Thyroid gland (tissue), 4 donors: ENCODE measurements at regions not wholly inside any gene's neighbourhood (a gene's known extent, or its start where the extent isn't known, plus 50 kb on each side); places are given as distances from the start of the nearest gene placed in this dataset.

Experiments
- POLR2A ChIP-seq, 2 donors: fragments of 450-650 bp; IDR thresholded peaks; one replicate each; pipeline ENCODE4 v1.6.1; 2017; ENCODE audit warnings: antibody characterized with exemption in 2 of 2, mild to moderate bottlenecking in 2 of 2, moderate library complexity in 1 of 2
- TF ChIP-seq, protein P1 (sequence below), 6 experiments: fragments of 200-600 bp in 3 of 6; fragments of 450-650 bp in 3 of 6; sonication (generic) in 3 of 6; IDR thresholded peaks; one replicate each; pipeline ENCODE4 v1.5.1; 2016 to 2019; ENCODE audit warnings: antibody characterized with exemption in 6 of 6, mild to moderate bottlenecking in 2 of 6, inconsistent platforms in 1 of 6, moderate library complexity in 1 of 6

DNA sequence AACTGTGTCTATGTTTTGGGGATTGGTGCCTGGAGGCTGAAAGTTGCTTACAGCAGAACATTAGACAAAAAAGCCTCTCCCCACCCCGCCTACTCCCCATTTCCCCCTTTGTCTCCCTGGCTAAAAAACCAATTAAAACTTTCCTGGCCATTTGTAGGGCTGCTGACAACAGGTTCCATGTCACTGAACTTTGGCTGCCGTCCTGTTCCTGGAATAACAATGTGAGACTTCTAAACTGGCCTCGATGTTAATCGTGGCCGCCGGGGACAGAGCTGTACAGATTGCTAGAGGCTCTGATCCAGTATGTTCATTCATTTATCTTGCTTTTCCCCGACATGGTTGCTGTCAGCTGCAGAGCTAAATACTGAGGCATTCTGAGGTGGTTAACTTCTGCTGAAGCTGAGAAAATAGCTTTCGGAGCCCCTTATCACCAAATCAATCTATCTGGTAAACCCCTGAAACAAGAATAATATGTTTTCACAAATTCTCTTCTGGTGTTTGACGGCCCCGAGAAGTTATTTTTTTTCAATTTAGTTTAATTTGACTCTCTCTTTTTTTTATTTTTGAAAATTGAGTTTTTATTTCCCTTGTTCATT, 271.6 kb downstream of the GFRA1 start:
- TF ChIP-seq, protein P1, sequence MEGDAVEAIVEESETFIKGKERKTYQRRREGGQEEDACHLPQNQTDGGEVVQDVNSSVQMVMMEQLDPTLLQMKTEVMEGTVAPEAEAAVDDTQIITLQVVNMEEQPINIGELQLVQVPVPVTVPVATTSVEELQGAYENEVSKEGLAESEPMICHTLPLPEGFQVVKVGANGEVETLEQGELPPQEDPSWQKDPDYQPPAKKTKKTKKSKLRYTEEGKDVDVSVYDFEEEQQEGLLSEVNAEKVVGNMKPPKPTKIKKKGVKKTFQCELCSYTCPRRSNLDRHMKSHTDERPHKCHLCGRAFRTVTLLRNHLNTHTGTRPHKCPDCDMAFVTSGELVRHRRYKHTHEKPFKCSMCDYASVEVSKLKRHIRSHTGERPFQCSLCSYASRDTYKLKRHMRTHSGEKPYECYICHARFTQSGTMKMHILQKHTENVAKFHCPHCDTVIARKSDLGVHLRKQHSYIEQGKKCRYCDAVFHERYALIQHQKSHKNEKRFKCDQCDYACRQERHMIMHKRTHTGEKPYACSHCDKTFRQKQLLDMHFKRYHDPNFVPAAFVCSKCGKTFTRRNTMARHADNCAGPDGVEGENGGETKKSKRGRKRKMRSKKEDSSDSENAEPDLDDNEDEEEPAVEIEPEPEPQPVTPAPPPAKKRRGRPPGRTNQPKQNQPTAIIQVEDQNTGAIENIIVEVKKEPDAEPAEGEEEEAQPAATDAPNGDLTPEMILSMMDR (IDR thresholded peaks at IDR 0.05), result peak in 1 of 6 experiments; percentile 18
- TF ChIP-seq POLR2A (IDR thresholded peaks at IDR 0.05), result no peak
